AG09319 (cell line): ENCODE measurements at regions not wholly inside any gene's neighbourhood (a gene's known extent, or its start where the extent isn't known, plus 50 kb on each side); places are given as distances from the start of the nearest gene placed in this dataset.
"Not testable (repeated sequence)": the region's sequence is repeated elsewhere in the genome, so short reads cannot be mapped to it uniquely, and the experiment has no call there.

ENCODE experiments used
- DNase-seq: peaks from one replicate; pipeline ENCODE4 v3.0.0-alpha.2; 2010; ENCODE audit warnings: low read depth; ENCODE audit errors: extremely low read depth
- TF ChIP-seq, protein P1 (sequence below): IDR thresholded peaks from 2 replicates; pipeline ENCODE4 v1.5.1; 2011; ENCODE audit warnings: low read depth, mild to moderate bottlenecking, inconsistent platforms, low read length, moderate library complexity

DNA sequence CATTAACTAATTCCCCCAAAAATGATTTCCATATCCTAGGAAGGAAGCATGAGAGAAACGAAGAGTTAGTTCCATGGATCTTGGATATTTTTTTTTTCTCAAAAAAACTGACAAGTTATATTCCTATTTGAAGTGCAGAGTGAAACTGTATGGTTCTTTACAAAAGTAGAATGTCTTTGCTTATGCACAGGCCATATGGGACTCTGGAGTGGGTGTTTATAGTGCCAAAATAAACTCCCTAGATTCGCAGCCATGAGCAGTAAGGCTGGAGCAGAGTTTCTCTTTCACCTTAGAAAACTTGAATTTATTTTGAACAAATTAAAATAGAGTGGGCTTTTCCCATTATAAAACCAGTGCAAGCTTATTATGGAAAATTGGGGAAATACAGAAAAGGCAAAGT, 239.7 kb downstream of the PDCD6IP start:
- no peak for DNase-seq
- TF ChIP-seq, protein P1, sequence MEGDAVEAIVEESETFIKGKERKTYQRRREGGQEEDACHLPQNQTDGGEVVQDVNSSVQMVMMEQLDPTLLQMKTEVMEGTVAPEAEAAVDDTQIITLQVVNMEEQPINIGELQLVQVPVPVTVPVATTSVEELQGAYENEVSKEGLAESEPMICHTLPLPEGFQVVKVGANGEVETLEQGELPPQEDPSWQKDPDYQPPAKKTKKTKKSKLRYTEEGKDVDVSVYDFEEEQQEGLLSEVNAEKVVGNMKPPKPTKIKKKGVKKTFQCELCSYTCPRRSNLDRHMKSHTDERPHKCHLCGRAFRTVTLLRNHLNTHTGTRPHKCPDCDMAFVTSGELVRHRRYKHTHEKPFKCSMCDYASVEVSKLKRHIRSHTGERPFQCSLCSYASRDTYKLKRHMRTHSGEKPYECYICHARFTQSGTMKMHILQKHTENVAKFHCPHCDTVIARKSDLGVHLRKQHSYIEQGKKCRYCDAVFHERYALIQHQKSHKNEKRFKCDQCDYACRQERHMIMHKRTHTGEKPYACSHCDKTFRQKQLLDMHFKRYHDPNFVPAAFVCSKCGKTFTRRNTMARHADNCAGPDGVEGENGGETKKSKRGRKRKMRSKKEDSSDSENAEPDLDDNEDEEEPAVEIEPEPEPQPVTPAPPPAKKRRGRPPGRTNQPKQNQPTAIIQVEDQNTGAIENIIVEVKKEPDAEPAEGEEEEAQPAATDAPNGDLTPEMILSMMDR, result no peak

DNA sequence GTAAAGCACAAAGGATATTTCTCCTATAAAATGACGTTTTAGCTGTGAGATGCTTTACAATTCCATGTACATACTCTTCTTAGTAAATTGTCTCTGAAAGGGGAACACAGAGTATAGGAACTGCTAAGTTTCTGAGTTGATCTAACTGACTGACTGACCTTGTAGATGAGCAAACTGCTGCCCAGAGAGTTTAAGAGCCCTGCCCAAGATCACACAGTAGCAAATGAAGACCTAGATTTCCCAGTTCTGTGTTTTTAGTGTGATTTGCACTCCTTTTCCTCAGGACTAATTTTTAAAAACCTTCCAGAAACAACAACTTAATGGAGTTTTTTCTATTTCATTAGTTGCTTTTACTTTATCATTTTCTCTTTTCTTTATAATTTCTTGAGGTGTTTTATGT, 247.7 kb downstream of the PDCD6IP start:
- TF ChIP-seq, protein P1, result no peak
- no peak for DNase-seq

DNA sequence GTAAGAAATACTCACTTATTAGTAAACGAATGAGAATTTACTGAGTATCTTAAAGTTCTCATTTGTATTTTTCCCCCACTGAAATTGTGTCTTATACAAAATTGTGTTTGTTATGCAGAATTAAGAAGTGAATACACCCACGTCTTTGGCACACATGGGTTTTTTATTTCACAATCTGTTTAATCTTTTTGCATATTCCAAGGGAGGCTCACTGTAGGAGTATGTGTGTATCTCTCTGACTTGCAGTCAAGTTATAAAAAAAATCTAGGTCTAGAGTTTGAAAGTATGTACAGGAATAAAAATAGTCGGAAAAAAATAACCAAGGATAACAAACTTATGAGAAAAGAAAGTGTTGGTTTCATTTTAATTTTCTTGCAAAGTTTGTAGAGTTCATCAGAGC, 255.2 kb downstream of the PDCD6IP start:
- TF ChIP-seq, protein P1, result no peak
- DNase-seq, result no peak

DNA sequence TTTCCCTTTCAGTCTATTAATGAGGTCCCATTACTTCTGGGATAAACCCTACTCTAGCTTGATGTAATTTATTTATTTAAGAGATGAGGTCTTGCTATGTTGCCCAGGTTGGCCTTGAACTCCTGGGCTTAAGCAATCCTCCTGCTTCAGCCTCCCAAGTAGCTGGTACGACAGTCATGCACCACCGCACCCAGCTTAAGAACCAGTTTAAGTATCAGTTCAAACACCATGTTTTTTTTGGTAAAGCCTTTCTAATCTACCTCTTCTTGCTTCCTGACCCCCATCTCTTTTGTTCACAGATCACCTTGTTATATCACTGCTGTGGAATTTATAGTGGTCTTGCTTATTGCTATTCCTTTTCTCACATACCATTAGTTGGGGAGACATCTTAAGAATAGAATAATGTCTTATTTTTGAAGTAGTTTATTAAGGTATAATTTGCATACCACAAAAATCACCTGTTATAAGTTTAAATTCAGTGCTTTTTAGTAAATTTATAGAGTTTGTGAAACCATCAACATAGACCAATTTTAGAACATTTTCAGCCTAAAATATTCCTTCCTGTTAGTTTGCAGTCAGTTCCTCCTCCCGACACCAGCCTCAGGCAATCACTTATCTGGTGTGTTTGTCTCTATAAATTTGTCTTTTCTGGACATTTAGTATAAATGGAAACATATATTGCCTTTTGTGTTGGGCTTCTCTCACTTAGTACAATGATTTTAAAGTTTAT, 257.9 kb downstream of the PDCD6IP start:
- TF ChIP-seq, protein P1, result no peak
- no peak for DNase-seq

DNA sequence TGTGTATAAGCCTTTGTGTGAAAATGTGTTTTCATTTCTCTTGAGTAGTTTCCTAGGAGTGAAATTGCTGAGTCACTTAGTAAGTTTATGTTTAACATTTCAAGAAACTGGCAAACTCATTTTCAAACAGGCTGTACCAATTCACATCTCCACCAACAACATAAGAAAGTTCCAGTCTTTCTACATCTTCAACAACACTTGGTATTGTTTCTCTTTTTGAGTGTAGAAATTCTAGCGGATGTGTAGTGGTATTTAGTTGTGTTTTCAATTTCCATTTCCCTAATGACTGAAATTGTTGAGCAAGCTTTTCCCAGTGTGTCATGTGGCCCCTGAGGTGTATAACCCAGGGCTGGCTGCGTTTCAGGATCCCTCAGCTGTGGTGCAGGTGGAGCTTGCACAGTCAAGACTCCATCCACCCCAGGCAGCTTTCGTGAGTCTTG, 258.5 kb downstream of the PDCD6IP start:
- DNase-seq, result no peak
- TF ChIP-seq, protein P1, result no peak

DNA sequence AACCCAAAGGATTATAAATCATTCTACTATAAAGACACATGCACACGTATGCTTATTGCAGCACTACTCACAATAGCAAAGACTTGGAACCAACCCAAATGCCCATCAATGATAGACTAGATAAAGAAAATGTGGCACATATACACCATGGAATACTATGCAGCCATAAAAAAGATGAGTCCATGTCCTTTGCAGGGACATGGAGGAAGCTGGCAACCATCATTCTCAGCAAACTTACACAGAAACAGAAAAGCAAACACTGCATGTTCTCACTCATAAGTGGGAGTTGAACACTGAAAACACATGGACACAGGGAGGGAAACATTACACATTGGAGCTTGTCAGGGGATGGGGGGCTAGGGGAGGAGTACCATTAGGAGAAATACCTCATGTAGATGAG, 262.6 kb downstream of the PDCD6IP start:
- DNase-seq, result not testable (repeated sequence)

DNA sequence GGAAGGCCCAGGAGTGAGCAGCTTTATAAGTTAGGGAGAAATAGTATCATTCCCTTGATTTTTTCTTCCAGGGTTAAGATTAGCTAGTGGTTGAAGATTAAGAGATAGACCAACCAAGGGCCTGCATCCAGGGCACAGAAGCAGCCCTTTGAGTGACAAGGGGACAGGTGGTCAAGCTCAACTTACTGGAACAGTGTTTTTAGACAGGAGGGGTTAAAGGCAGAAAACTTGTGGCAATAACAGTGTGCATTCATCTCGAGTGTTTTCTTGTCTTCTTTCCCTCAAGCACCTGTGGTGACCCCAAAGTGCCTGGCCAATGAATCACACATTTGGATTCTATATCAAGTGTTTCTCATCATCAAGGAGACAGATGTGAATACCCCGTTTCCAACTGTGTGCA, 267.5 kb downstream of the PDCD6IP start:
- no peak for DNase-seq
- TF ChIP-seq, protein P1, result no peak

DNA sequence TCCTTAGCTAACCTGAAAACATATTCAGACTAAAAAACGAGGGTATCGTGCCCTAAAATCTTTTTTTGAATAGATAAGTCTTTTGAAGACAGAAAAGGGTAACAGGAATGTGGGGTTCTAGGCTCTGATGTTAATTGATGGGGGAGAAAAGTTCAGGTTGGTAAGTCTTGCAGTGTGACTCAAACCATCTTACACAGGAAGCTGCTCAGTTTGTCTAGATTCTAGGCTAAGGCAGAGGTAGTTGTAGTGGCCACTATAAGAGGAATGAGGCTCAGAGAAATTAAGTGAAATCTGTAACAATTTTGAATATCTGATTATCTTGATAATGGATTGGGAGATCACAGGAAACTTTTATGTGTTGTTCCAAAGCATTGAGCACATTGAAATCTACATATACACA, 267.9 kb downstream of the PDCD6IP start:
- DNase-seq, result no peak
- TF ChIP-seq, protein P1, result no peak
